OCI-M2 (cell line): ENCODE measurements at regions not wholly inside any gene's neighbourhood (a gene's known extent, or its start where the extent isn't known, plus 50 kb on each side); places are given as distances from the start of the nearest gene placed in this dataset.

Source experiments
- DNase-seq: peaks from one replicate; lab custom pipeline; 2025; ENCODE audit not compliant: unreplicated experiment; lab: John Stamatoyannopoulos, UW

- DNase-seq: no peak
These were observed 147.1 kb downstream of the NOL4 start for GRCh38 chr18:34077599-34077998.

GRCh38 chr18:34075963-34076860 is 148.5 kb downstream of the NOL4 start:
- no peak for DNase-seq

GRCh38 chr18:34061226-34061625 is 163.5 kb downstream of the NOL4 start:
- DNase-seq: no peak

- no peak for DNase-seq
These were observed 169.5 kb downstream of the NOL4 start for GRCh38 chr18:34055227-34055626.

- DNase-seq: no peak
These were observed 174.1 kb downstream of the NOL4 start for GRCh38 chr18:34050661-34051060.

- DNase-seq: no peak
These were observed 175.2 kb downstream of the NOL4 start for GRCh38 chr18:34049511-34049910.

- no peak for DNase-seq
These were observed 176.3 kb downstream of the NOL4 start for GRCh38 chr18:34048423-34048822.

GRCh38 chr18:34042423-34043146 is 182.1 kb downstream of the NOL4 start:
- no peak for DNase-seq

GRCh38 chr18:34039611-34040010 is 185.1 kb downstream of the NOL4 start:
- DNase-seq: no peak

- DNase-seq: no peak
These were observed 185.5 kb downstream of the NOL4 start for GRCh38 chr18:34039201-34039600.

- DNase-seq: no peak
These were observed 186.6 kb downstream of the NOL4 start for GRCh38 chr18:34038086-34038485.

- DNase-seq: no peak
These were observed 190.7 kb downstream of the NOL4 start for GRCh38 chr18:34033968-34034367.

GRCh38 chr18:34031810-34032209 is 192.9 kb downstream of the NOL4 start:
- DNase-seq: no peak

- no peak for DNase-seq
These were observed 196.4 kb downstream of the NOL4 start for GRCh38 chr18:34028324-34028723.

GRCh38 chr18:34025191-34025801 is 199.4 kb downstream of the NOL4 start:
- DNase-seq: no peak

GRCh38 chr18:34023471-34023870 is 201.2 kb downstream of the NOL4 start:
- DNase-seq: no peak

GRCh38 chr18:34018336-34018735 is 206.4 kb downstream of the NOL4 start:
- DNase-seq: no peak

GRCh38 chr18:34003687-34004086 is 221.0 kb downstream of the NOL4 start:
- no peak for DNase-seq

- no peak for DNase-seq
These were observed 222.6 kb downstream of the NOL4 start for GRCh38 chr18:34002130-34002529.

- no peak for DNase-seq
These were observed 223.3 kb downstream of the NOL4 start for GRCh38 chr18:34001376-34001775.

GRCh38 chr18:33987206-33987605 is 237.5 kb downstream of the NOL4 start:
- DNase-seq: no peak

GRCh38 chr18:33983126-33983525 is 241.6 kb downstream of the NOL4 start:
- no peak for DNase-seq
